Smooth muscle cell (in vitro differentiated cells): ENCODE measurements at regions not wholly inside any gene's neighbourhood (a gene's known extent, or its start where the extent isn't known, plus 50 kb on each side); places are given as distances from the start of the nearest gene placed in this dataset.
"Not testable (repeated sequence)": the region's sequence is repeated elsewhere in the genome, so short reads cannot be mapped to it uniquely, and the experiment has no call there.

Experiments used
- DNase-seq: peaks from one replicate; lab custom pipeline; 2025; ENCODE audit not compliant: unreplicated experiment; lab: John Stamatoyannopoulos, UW
- H2AFZ ChIP-seq: fragments of 200-600 bp; sonication (generic); 2 replicates; pipeline ENCODE4 v1.6.0; 2016; ENCODE audit warnings: antibody characterized with exemption, low read depth, mild to moderate bottlenecking
- H3F3A ChIP-seq: fragments of 200-600 bp; sonication (generic); 2 replicates; pipeline ENCODE4 v1.6.0; 2017; ENCODE audit warnings: antibody characterized with exemption, low read depth
- H3K27ac ChIP-seq: fragments of 200-600 bp; sonication (generic); 2 replicates; pipeline ENCODE4 v1.5.1; 2016; ENCODE audit warnings: low read depth, mild to moderate bottlenecking
- H3K27me3 ChIP-seq: fragments of 200-600 bp; sonication (generic); 2 replicates; pipeline ENCODE4 v1.6.1; 2016; ENCODE audit warnings: low read depth, mild to moderate bottlenecking
- H3K36me3 ChIP-seq: fragments of 200-600 bp; sonication (generic); 2 replicates; pipeline ENCODE4 v1.5.1; 2016; ENCODE audit warnings: low read depth
- H3K4me1 ChIP-seq: fragments of 200-600 bp; sonication (generic); 2 replicates; pipeline ENCODE4 v1.5.1; 2016; ENCODE audit warnings: low read depth
- H3K4me2 ChIP-seq: fragments of 200-600 bp; sonication (generic); 2 replicates; pipeline ENCODE4 v1.6.0; 2016; ENCODE audit warnings: mild to moderate bottlenecking
- H3K4me3 ChIP-seq: fragments of 200-600 bp; sonication (generic); 2 replicates; pipeline ENCODE4 v1.5.1; 2016; ENCODE audit warnings: mild to moderate bottlenecking
- H3K79me2 ChIP-seq: fragments of 200-600 bp; sonication (generic); 2 replicates; pipeline ENCODE4 v1.6.0; 2016; ENCODE audit warnings: low read depth, mild to moderate bottlenecking
- H3K9ac ChIP-seq: fragments of 200-600 bp; sonication (generic); 2 replicates; pipeline ENCODE4 v1.6.0; 2016; ENCODE audit warnings: low read depth
- H3K9me3 ChIP-seq: fragments of 200-600 bp; sonication (generic); replicated peaks from 2 replicates; pipeline ENCODE4 v1.5.1; 2016; ENCODE audit warnings: low read depth
- H4K20me1 ChIP-seq: fragments of 200-600 bp; sonication (generic); 2 replicates; pipeline ENCODE4 v1.6.0; 2016; ENCODE audit warnings: low read depth
- WGBS: methylation state at CpG from one replicate; pipeline ENCODE4 v1.1.7; 2016; ENCODE audit warnings: low lambda C conversion rate; 5-methylcytosine and 5-hydroxymethylcytosine counted together
- TF ChIP-seq, protein P1 (sequence below): fragments of 200-600 bp; sonication (generic); IDR thresholded peaks from 2 replicates; pipeline ENCODE4 v1.5.1; 2017; ENCODE audit warnings: borderline replicate concordance, mild to moderate bottlenecking, antibody characterized with exemption; ENCODE audit not compliant: insufficient read depth, poor library complexity, severe bottlenecking

DNA sequence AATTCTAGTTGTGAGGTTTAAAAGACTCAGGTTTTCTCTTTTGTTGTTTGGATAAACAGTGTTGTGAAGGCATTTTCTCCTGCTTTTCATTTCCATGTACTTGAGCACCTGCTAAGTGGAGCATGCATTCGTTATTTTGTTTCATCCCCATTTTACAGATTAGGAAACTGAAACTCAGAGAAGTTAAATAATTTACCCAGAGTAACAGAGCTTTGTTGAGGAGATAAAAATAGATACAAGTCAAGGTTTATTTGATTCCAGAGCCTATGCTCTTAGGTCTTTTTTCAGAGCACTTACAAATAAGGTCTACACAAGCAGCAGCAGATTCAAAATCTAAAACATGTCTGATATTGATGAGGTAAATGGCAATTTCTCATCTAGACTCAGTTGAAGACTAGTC is 254.7 kb upstream of the PTBP2 start:
- H2AFZ ChIP-seq, result no peak overlapping the region
- H3K9ac ChIP-seq, result no peak overlapping the region
- no peak overlapping the region for H3K4me3 ChIP-seq
- H3K4me2 ChIP-seq, result no peak overlapping the region
- no peaks in the 10 kb centered on the region for H3K79me2 ChIP-seq
- peaks cover 8% of the 10 kb centered on the region for H3K4me1 ChIP-seq
- TF ChIP-seq, protein P1, sequence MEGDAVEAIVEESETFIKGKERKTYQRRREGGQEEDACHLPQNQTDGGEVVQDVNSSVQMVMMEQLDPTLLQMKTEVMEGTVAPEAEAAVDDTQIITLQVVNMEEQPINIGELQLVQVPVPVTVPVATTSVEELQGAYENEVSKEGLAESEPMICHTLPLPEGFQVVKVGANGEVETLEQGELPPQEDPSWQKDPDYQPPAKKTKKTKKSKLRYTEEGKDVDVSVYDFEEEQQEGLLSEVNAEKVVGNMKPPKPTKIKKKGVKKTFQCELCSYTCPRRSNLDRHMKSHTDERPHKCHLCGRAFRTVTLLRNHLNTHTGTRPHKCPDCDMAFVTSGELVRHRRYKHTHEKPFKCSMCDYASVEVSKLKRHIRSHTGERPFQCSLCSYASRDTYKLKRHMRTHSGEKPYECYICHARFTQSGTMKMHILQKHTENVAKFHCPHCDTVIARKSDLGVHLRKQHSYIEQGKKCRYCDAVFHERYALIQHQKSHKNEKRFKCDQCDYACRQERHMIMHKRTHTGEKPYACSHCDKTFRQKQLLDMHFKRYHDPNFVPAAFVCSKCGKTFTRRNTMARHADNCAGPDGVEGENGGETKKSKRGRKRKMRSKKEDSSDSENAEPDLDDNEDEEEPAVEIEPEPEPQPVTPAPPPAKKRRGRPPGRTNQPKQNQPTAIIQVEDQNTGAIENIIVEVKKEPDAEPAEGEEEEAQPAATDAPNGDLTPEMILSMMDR, result no peak
- no peak overlapping the region for H3K27ac ChIP-seq
- no peaks in the 10 kb centered on the region for H3F3A ChIP-seq
- H3K27me3 ChIP-seq, result no peaks in the 10 kb centered on the region
- no peak for DNase-seq
- 85% methylated on average over 1 of the region's 1 CpG for WGBS
- H3K9me3 ChIP-seq, result no peaks in the 10 kb centered on the region
- H4K20me1 ChIP-seq, result no peaks in the 10 kb centered on the region
- no peaks in the 10 kb centered on the region for H3K36me3 ChIP-seq

DNA sequence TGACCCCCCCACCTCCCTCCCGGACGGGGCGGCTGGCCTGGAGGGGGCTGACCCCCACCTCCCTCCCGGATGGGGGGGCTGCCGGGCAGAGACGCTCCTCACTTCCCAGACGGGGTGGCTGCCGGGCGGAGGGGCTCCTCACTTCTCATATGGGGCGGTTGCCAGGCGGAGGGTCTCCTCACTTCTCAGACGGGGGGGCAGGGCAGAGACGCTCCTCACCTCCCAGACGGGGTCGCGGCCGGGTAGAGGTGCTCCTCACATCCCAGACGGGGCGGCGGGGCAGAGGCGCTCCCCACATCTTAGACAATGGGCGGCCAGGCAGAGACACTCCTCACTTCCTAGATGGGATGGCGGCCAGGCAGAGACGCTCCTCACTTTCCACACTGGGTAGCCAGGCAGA is 251.9 kb upstream of the PTBP2 start:
- H3K9me3 ChIP-seq, H3K27ac ChIP-seq, H4K20me1 ChIP-seq, H3K4me2 ChIP-seq, H3K36me3 ChIP-seq, H3F3A ChIP-seq, H3K79me2 ChIP-seq, H3K4me3 ChIP-seq, H3K9ac ChIP-seq, H3K27me3 ChIP-seq, H2AFZ ChIP-seq, DNase-seq: not testable (repeated sequence)
- H3K4me1 ChIP-seq, result peaks cover 14% of the 10 kb centered on the region
- WGBS, result 100% methylated on average over 5 of the region's 24 CpGs

DNA sequence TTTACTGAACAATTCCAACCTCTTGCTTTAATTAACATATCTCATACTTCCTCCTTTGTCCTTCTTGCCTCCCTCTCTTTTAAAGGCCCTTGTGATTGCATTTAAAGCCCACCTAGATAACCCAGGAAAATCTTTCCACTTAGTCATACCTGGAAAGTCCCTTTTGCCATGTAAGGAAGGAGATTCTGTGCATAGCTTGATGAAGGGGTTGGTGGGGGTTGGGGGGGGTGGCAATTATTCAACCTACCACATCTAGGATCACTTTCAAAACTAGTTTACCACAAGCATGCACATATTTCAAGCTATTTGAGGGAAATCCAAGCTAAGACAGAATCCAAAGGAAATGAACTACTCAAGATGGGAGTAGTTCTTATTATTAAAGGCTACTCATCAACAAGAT is 249.1 kb upstream of the PTBP2 start:
- Histone ChIP-seq H3K4me2 (no peak overlapping the region), H3K4me3 (no peak overlapping the region), H4K20me1 (no peaks in the 10 kb centered on the region), H3K9ac (peak overlapping the region; percentile 29), H3K79me2 (no peaks in the 10 kb centered on the region), H3K27me3 (no peaks in the 10 kb centered on the region), H3K4me1 (peaks cover 14% of the 10 kb centered on the region), H3K27ac (peak overlapping the region; percentile 79), H2AFZ (no peak overlapping the region), H3F3A (no peaks in the 10 kb centered on the region), H3K36me3 (no peaks in the 10 kb centered on the region), H3K9me3 (no peaks in the 10 kb centered on the region)
- TF ChIP-seq, protein P1, result no peak
- DNase-seq, result no peak

DNA sequence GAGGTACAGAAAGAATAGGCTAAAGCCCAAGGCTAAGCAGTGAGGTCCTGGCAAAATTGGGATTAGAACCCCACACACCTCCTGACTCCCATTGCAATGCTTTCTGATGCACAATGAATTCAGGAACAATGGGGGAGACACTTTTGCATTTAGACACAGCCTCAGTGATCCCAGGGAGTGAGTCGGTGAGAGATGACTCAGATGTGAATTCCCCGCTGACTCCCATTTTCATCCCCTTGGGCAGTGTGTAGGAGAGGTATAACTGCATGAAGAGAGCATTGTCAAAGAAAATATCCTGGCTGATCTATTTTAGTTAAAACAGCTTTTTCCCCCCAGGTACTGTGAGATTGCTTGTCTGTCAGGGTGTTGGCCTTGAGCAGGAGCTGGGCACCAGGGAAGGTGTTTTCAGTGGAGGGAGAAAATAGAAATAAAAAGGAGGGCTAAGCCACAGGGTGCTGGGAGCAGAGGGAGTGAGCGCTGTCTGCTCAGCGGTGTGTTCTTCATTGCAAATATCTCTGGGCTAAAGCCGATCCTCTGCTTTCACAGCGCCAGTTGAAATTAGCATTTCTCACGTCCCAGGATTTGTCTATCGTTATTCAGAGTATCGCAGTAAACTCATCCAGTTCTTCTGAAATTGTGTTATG is 247.7 kb upstream of the PTBP2 start:
- WGBS, result 34% methylated on average over 9 of the region's 9 CpGs
- Histone ChIP-seq H3F3A (no peaks in the 10 kb centered on the region), H3K36me3 (no peaks in the 10 kb centered on the region), H3K27me3 (no peaks in the 10 kb centered on the region), H3K27ac (peak overlapping the region; percentile 79), H3K79me2 (no peaks in the 10 kb centered on the region), H2AFZ (peak overlapping the region; percentile 30), H4K20me1 (no peaks in the 10 kb centered on the region), H3K4me1 (peaks cover 14% of the 10 kb centered on the region), H3K4me2 (peak overlapping the region; percentile 60), H3K9me3 (no peaks in the 10 kb centered on the region), H3K9ac (peak overlapping the region; percentile 35), H3K4me3 (no peak overlapping the region)
- no peak for DNase-seq
- TF ChIP-seq, protein P1, result no peak
